ENCODE measurements at regions not wholly inside any gene's neighbourhood (a gene's known extent, or its start where the extent isn't known, plus 50 kb on each side); places are given as distances from the start of the nearest gene placed in this dataset.
"Not testable (repeated sequence)": the region's sequence is repeated elsewhere in the genome, so short reads cannot be mapped to it uniquely, and the experiment has no call there.

- no peak for DNase-seq (ENCODE audit: low read depth)
These were observed 381.4 kb downstream of the RWDD3 start for GRCh38 chr1:95615421-95615820.

GRCh38 chr1:95620076-95620475, 386.1 kb downstream of the RWDD3 start:
- DNase-seq (ENCODE audit: low read depth) = no peak

GRCh38 chr1:95622609-95623008, 388.6 kb downstream of the RWDD3 start:
- no peak for DNase-seq (ENCODE audit: low read depth)

- no peak for DNase-seq (ENCODE audit: low read depth)
These were observed 391.2 kb downstream of the RWDD3 start for GRCh38 chr1:95625224-95625623.

- DNase-seq (ENCODE audit: low read depth) = peak; percentile 1
These were observed 393.2 kb downstream of the RWDD3 start for GRCh38 chr1:95627244-95627643.

- DNase-seq (ENCODE audit: low read depth) = no peak
These were observed 397.7 kb downstream of the RWDD3 start for GRCh38 chr1:95631695-95632094.

GRCh38 chr1:95635811-95636210, 401.8 kb downstream of the RWDD3 start:
- no peak for DNase-seq (ENCODE audit: low read depth)

- DNase-seq (ENCODE audit: low read depth) = no peak
These were observed 402.9 kb downstream of the RWDD3 start for GRCh38 chr1:95636897-95637296.

GRCh38 chr1:95640746-95641145, 406.7 kb downstream of the RWDD3 start:
- no peak for DNase-seq (ENCODE audit: low read depth)

GRCh38 chr1:95641386-95641785, 407.4 kb downstream of the RWDD3 start:
- no peak for DNase-seq (ENCODE audit: low read depth)

GRCh38 chr1:95642035-95642434, 408.0 kb downstream of the RWDD3 start:
- DNase-seq (ENCODE audit: low read depth) = no peak

- no peak for DNase-seq (ENCODE audit: low read depth)
These were observed 409.1 kb downstream of the RWDD3 start for GRCh38 chr1:95643071-95643470.

GRCh38 chr1:95645126-95645525, 411.1 kb downstream of the RWDD3 start:
- DNase-seq (ENCODE audit: low read depth) = not testable (repeated sequence)

- DNase-seq (ENCODE audit: low read depth) = no peak
These were observed 416.6 kb downstream of the RWDD3 start for GRCh38 chr1:95650631-95651030.

- DNase-seq (ENCODE audit: low read depth) = no peak
These were observed 418.5 kb downstream of the RWDD3 start for GRCh38 chr1:95652423-95652965.

GRCh38 chr1:95653618-95654017, 419.6 kb downstream of the RWDD3 start:
- no peak for DNase-seq (ENCODE audit: low read depth)

GRCh38 chr1:95655321-95656020, 421.5 kb downstream of the RWDD3 start:
- DNase-seq (ENCODE audit: low read depth) = no peak

GRCh38 chr1:95657248-95657647, 423.2 kb downstream of the RWDD3 start:
- DNase-seq (ENCODE audit: low read depth) = no peak

- no peak for DNase-seq (ENCODE audit: low read depth)
These were observed 425.2 kb downstream of the RWDD3 start for GRCh38 chr1:95659166-95659565.

GRCh38 chr1:95659588-95659987, 425.6 kb downstream of the RWDD3 start:
- no peak for DNase-seq (ENCODE audit: low read depth)

- DNase-seq (ENCODE audit: low read depth) = no peak
These were observed 426.7 kb downstream of the RWDD3 start for GRCh38 chr1:95660736-95661135.

- DNase-seq (ENCODE audit: low read depth) = not testable (repeated sequence)
These were observed 429.5 kb downstream of the RWDD3 start for GRCh38 chr1:95663530-95663929.

- DNase-seq (ENCODE audit: low read depth) = no peak
These were observed 434.2 kb downstream of the RWDD3 start for GRCh38 chr1:95668165-95668564.

- DNase-seq (ENCODE audit: low read depth) = not testable (repeated sequence)
These were observed 435.6 kb downstream of the RWDD3 start for GRCh38 chr1:95669638-95670037.

All from amniotic epithelial cell (primary cell).